Breast epithelium (tissue), 3 donors: ENCODE measurements at regions not wholly inside any gene's neighbourhood (a gene's known extent, or its start where the extent isn't known, plus 50 kb on each side); places are given as distances from the start of the nearest gene placed in this dataset.
"Not testable (repeated sequence)": the region's sequence is repeated elsewhere in the genome, so short reads cannot be mapped to it uniquely, and the experiment has no call there.

Source experiments
- CTCF ChIP-seq, 3 donors: fragments of 450-650 bp; IDR thresholded peaks; one replicate each; pipeline ENCODE4 v1.5.1; 2016 to 2017; ENCODE audit warnings: antibody characterized with exemption in 3 of 3, mild to moderate bottlenecking in 3 of 3, moderate library complexity in 3 of 3
- POLR2A ChIP-seq: fragments of 450-650 bp; IDR thresholded peaks from one replicate; pipeline ENCODE4 v1.6.1; 2016; ENCODE audit warnings: antibody characterized with exemption, mild to moderate bottlenecking, moderate library complexity

GRCh38 chr5:104831515-104831914 is 1268.9 kb upstream of the NUDT12 start:
- not testable (repeated sequence) for TF ChIP-seq CTCF (IDR thresholded peaks at IDR 0.05); POLR2A
